SK-N-SH (cell line): ENCODE measurements at regions not wholly inside any gene's neighbourhood (a gene's known extent, or its start where the extent isn't known, plus 50 kb on each side); places are given as distances from the start of the nearest gene placed in this dataset.

Experiments used
- CTCF ChIA-PET: fragments of 300-600, 350-600 bp; formaldehyde crosslinking; extraction: SDS; loops from one replicate; lab custom pipeline; 2021; lab: Yijun Ruan, JAX
- POLR2A ChIA-PET: fragments of 350-600 bp; sonication (Branson Sonifier 250); formaldehyde crosslinking; extraction: SDS; loops from one replicate; lab custom pipeline; 2020; ENCODE audit warnings: antibody characterized with exemption, inconsistent platforms; lab: Yijun Ruan, JAX
- DNase-seq: peaks from one replicate; pipeline ENCODE4 v3.0.0; 2012
- H2AFZ ChIP-seq: fragments of 200-600 bp; sonication (generic); 2 replicates; pipeline ENCODE4 v1.8.1; 2016; ENCODE audit warnings: antibody characterized with exemption, mild to moderate bottlenecking, low read depth
- H3F3A ChIP-seq: fragments of 200-600 bp; sonication (generic); replicated peaks from 2 replicates; pipeline ENCODE3; 2016; ENCODE audit warnings: antibody characterized with exemption, mild to moderate bottlenecking; ENCODE audit not compliant: insufficient read depth
- H3K27ac ChIP-seq, 2 experiments: fragments of 200-500 bp in 1 of 2; fragments of 200-600 bp in 1 of 2; sonication (Bioruptor generic) in 1 of 2; sonication (generic), shearing (Covaris generic) in 1 of 2; 2 replicates each; pipeline versions ENCODE4 v1.5.1 to v1.6.1; 2014 to 2016; ENCODE audit warnings: low read depth in 2 of 2, inconsistent platforms in 1 of 2, low read length in 1 of 2, mild to moderate bottlenecking in 1 of 2, mixed read lengths in 1 of 2
- H3K27me3 ChIP-seq: fragments of 200-600 bp; sonication (generic), shearing (Covaris generic); 2 replicates; pipeline ENCODE4 v1.6.1; 2016; ENCODE audit warnings: mixed run types; ENCODE audit not compliant: insufficient read depth
- H3K36me3 ChIP-seq, 2 experiments: fragments of 200-500 bp in 1 of 2; fragments of 200-600 bp in 1 of 2; sonication (Bioruptor generic) in 1 of 2; sonication (generic) in 1 of 2; replicated peaks in 1 of 2; 2 replicates each; pipeline versions ENCODE3 to v1.5.1; 2014 to 2016; ENCODE audit warnings: low read length in 1 of 2, mild to moderate bottlenecking in 1 of 2; ENCODE audit not compliant: insufficient read depth in 2 of 2, control insufficient read depth in 1 of 2
- H3K4me1 ChIP-seq, 2 experiments: fragments of 200-500 bp in 1 of 2; fragments of 200-600 bp in 1 of 2; sonication (Bioruptor generic) in 1 of 2; sonication (generic), shearing (Covaris generic) in 1 of 2; 2 replicates each; pipeline versions ENCODE4 v1.5.1 to v1.6.1; 2014 to 2016; ENCODE audit warnings: low read depth in 1 of 2, low read length in 1 of 2, mixed run types in 1 of 2; ENCODE audit not compliant: insufficient read depth in 2 of 2, control insufficient read depth in 1 of 2
- H3K4me2 ChIP-seq: fragments of 200-600 bp; sonication (generic), shearing (Covaris generic); 2 replicates; pipeline ENCODE4 v1.6.1; 2017; ENCODE audit warnings: mixed run types
- H3K4me3 ChIP-seq, 2 experiments: fragments of 200-500 bp in 1 of 2; fragments of 200-600 bp in 1 of 2; sonication (Bioruptor generic) in 1 of 2; sonication (generic), shearing (Covaris generic) in 1 of 2; 2 replicates each; pipeline versions ENCODE4 v1.5.1 to v1.8.1; 2014 to 2016; ENCODE audit warnings: low read depth in 2 of 2, inconsistent platforms in 1 of 2, low read length in 1 of 2, mild to moderate bottlenecking in 1 of 2, mixed read lengths in 1 of 2, moderate library complexity in 1 of 2
- H3K79me2 ChIP-seq: fragments of 200-600 bp; sonication (generic); 2 replicates; pipeline ENCODE4 v1.8.1; 2017; ENCODE audit warnings: mild to moderate bottlenecking; ENCODE audit not compliant: insufficient read depth
- H3K9ac ChIP-seq: fragments of 200-600 bp; sonication (generic); 2 replicates; pipeline ENCODE4 v1.6.1; 2017; ENCODE audit warnings: mixed run types
- H3K9me2 ChIP-seq: fragments of 200-600 bp; sonication (generic); 2 replicates; pipeline ENCODE4 v1.6.1; 2017; ENCODE audit warnings: mixed run types
- H3K9me3 ChIP-seq: fragments of 200-600 bp; sonication (generic); 2 replicates; pipeline ENCODE4 v1.6.1; 2017; ENCODE audit warnings: mixed run types, mild to moderate bottlenecking, moderate library complexity
- H4K20me1 ChIP-seq: fragments of 200-600 bp; sonication (generic); 2 replicates; pipeline ENCODE4 v1.6.1; 2017; ENCODE audit warnings: mild to moderate bottlenecking, mixed run types; ENCODE audit not compliant: insufficient read depth
- CHD2 ChIP-seq: fragments of 150-350 bp; IDR thresholded peaks from 2 replicates; pipeline ENCODE4 v1.6.1; 2018; ENCODE audit warnings: low read length; ENCODE audit not compliant: partially characterized antibody
- ELF1 ChIP-seq: IDR thresholded peaks from 2 replicates; pipeline ENCODE4 v1.4.0; 2012
- EP300 ChIP-seq, 2 experiments: IDR thresholded peaks; 2 replicates each; pipeline versions ENCODE4 v1.4.0 to v1.6.1; 2012; ENCODE audit warnings: borderline replicate concordance in 1 of 2, low read depth in 1 of 2, low read length in 1 of 2
- EZH2phosphoT487 ChIP-seq: fragments of 200-600 bp; sonication (generic); IDR thresholded peaks from 2 replicates; pipeline ENCODE4 v1.6.1; 2017; ENCODE audit warnings: low read depth, mixed run types, mild to moderate bottlenecking, antibody characterized with exemption, moderate library complexity, borderline replicate concordance
- JUND ChIP-seq: IDR thresholded peaks from 2 replicates; pipeline ENCODE4 v1.4.0; 2012
- NRF1 ChIP-seq: IDR thresholded peaks from 2 replicates; pipeline ENCODE4 v1.6.1; 2012; ENCODE audit warnings: low read depth, mild to moderate bottlenecking, low read length
- RXRA ChIP-seq: IDR thresholded peaks from 2 replicates; pipeline ENCODE4 v1.4.0; 2012; ENCODE audit warnings: low read depth, mild to moderate bottlenecking, borderline replicate concordance
- TAF1 ChIP-seq: IDR thresholded peaks from 2 replicates; pipeline ENCODE4 v1.6.1; 2012; ENCODE audit warnings: low read depth, mild to moderate bottlenecking, low read length, moderate library complexity, borderline replicate concordance
- TEAD4 ChIP-seq: IDR thresholded peaks from 2 replicates; pipeline ENCODE4 v1.4.0; 2012; ENCODE audit warnings: mild to moderate bottlenecking, borderline replicate concordance; ENCODE audit not compliant: insufficient read depth
- WGBS: methylation state at CpG from one replicate; pipeline ENCODE4 v1.1.6; 2017; ENCODE audit warnings: low lambda C conversion rate; 5-methylcytosine and 5-hydroxymethylcytosine counted together
- TF ChIP-seq, protein P1 (sequence below): fragments of 150-350 bp; IDR thresholded peaks from 2 replicates; pipeline ENCODE4 v1.6.1; 2017; ENCODE audit warnings: antibody characterized with exemption, low read length, low read depth, borderline replicate concordance
- TF ChIP-seq, protein P2 (sequence below): IDR thresholded peaks from 2 replicates; pipeline ENCODE4; 2012
- TF ChIP-seq, protein P3 (sequence below): IDR thresholded peaks from 2 replicates; pipeline ENCODE4 v1.4.0; 2012; ENCODE audit warnings: low read depth, borderline replicate concordance

DNA sequence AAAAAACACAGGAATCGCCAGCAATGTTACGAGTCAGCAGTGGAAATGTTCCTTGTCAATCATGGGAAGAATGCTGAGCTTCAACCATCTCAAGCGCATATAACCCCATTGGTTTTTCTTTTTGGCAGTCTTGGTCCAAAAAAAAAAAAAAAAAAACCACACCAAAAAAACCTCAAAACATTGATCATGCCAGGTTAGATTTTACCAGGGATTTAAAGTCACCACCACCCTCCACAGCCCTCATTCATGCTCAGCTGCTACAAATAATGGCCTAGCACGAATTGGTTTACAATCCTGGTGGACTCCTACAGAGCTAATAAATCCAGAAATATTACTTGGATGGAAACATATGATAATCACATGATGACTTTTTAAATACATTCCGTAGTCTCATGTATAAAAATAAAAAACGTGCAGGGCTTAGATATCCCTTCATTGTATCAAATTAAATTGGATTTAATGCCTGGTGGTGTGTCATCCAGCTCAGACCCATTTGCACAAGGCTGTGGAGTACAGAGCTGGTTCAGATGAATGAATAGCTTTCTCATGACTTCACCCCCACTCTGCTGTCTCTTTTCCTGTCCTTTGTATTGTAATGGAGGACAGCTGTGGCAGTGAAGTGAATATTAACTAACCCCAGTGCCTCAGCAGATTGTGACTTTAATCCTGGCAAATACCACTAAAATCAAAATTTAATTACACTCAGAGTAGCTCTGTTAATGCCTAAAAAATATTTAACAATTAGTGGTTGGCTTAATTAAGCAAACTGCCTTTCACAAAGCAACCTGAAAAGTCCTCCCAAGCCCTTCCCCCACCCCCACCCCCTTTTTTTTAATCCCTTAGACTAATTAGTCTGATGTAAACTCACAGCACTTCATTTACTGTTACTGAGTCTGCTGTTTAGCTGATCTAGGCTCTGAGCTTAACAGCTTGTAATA is 626.5 kb upstream of the ZNF608 start (continued):
- TF ChIP-seq, protein P1, sequence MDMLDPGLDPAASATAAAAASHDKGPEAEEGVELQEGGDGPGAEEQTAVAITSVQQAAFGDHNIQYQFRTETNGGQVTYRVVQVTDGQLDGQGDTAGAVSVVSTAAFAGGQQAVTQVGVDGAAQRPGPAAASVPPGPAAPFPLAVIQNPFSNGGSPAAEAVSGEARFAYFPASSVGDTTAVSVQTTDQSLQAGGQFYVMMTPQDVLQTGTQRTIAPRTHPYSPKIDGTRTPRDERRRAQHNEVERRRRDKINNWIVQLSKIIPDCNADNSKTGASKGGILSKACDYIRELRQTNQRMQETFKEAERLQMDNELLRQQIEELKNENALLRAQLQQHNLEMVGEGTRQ: no peak
- TF ChIP-seq EP300 (IDR thresholded peaks at IDR 0.05; ENCODE audit: borderline replicate concordance in 1 of 2, low read depth in 1 of 2, low read length in 1 of 2) (peak; percentile 66 to 80; a peak in 3 of 4 replicates), NRF1 (no peak), RXRA (peak; percentile 35; the same call in 1 of the 2 replicates), CHD2 (peak; percentile 73), JUND (peak; percentile 72), ELF1 (no peak), TEAD4 (0 out of 2 replicates have a peak, but pooled peaks have one; percentile 36)
- TF ChIP-seq, protein P2, sequence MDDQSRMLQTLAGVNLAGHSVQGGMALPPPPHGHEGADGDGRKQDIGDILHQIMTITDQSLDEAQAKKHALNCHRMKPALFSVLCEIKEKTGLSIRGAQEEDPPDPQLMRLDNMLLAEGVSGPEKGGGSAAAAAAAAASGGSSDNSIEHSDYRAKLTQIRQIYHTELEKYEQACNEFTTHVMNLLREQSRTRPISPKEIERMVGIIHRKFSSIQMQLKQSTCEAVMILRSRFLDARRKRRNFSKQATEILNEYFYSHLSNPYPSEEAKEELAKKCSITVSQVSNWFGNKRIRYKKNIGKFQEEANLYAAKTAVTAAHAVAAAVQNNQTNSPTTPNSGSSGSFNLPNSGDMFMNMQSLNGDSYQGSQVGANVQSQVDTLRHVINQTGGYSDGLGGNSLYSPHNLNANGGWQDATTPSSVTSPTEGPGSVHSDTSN: peak; percentile 65
- TF ChIP-seq, protein P3, sequence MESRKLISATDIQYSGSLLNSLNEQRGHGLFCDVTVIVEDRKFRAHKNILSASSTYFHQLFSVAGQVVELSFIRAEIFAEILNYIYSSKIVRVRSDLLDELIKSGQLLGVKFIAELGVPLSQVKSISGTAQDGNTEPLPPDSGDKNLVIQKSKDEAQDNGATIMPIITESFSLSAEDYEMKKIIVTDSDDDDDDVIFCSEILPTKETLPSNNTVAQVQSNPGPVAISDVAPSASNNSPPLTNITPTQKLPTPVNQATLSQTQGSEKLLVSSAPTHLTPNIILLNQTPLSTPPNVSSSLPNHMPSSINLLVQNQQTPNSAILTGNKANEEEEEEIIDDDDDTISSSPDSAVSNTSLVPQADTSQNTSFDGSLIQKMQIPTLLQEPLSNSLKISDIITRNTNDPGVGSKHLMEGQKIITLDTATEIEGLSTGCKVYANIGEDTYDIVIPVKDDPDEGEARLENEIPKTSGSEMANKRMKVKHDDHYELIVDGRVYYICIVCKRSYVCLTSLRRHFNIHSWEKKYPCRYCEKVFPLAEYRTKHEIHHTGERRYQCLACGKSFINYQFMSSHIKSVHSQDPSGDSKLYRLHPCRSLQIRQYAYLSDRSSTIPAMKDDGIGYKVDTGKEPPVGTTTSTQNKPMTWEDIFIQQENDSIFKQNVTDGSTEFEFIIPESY: no peak; the same call in 1 of the 2 replicates

DNA sequence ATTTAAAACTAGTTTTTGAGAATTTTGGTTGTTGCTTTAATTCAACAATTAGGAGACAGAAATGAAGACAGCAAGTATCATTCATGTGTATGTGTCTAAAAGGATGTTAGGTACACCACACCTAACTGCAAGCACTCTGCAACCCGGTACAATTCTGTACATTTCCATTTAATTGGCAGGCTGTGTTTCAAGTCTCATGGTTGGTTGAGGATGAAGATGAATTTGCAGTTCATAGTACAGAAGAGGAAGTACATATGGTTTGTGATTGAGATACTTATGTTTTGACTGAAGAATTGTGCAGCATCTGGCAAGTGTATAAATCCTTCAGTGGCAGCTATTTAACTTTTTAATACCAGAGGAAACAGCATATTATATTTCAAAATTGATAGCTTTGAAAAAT is 628.7 kb upstream of the ZNF608 start:
- DNase-seq: no peak
- H3F3A ChIP-seq: no peaks in the 10 kb centered on the region
- no peaks in the 10 kb centered on the region for H3K79me2 ChIP-seq
- 58% methylated on average over 1 of the region's 1 CpG for WGBS
- H3K27ac ChIP-seq: peak overlapping the region in 1 of 2 experiments; percentile 85; a peak in 2 of 4 replicates
- POLR2A ChIA-PET: no interaction called here
- TF ChIP-seq EZH2phosphoT487: no peak
- TF ChIP-seq TAF1: no peak
- H3K27me3 ChIP-seq: no peaks in the 10 kb centered on the region
- CTCF ChIA-PET: no interaction called here
- H3K9me2 ChIP-seq: no peaks in the 10 kb centered on the region
- no peaks in the 10 kb centered on the region for H3K36me3 ChIP-seq
- H3K4me1 ChIP-seq: peaks cover 34 to 50% of the 10 kb centered on the region in 2 experiments; a peak in 3 of 4 replicates
- H4K20me1 ChIP-seq: no peaks in the 10 kb centered on the region
- no peaks in the 10 kb centered on the region for H3K9me3 ChIP-seq
- no peak overlapping the region for H3K4me2 ChIP-seq
- H2AFZ ChIP-seq: no peak overlapping the region
- no peak overlapping the region for H3K9ac ChIP-seq
- no peak overlapping the region for H3K4me3 ChIP-seq
